PC-9 (cell line): ENCODE measurements at regions not wholly inside any gene's neighbourhood (a gene's known extent, or its start where the extent isn't known, plus 50 kb on each side); places are given as distances from the start of the nearest gene placed in this dataset.

Experiments used
- CTCF ChIP-seq: fragments of 200-600 bp; sonication (generic); conservative IDR thresholded peaks from 2 replicates; pipeline ENCODE4 v1.6.1; 2017; ENCODE audit warnings: mixed run types, antibody characterized with exemption, mild to moderate bottlenecking, moderate library complexity
- EZH2 ChIP-seq: fragments of 200-600 bp; sonication (generic); IDR thresholded peaks from 2 replicates; pipeline ENCODE4 v1.8.0; 2017; ENCODE audit warnings: antibody characterized with exemption, low read depth

DNA sequence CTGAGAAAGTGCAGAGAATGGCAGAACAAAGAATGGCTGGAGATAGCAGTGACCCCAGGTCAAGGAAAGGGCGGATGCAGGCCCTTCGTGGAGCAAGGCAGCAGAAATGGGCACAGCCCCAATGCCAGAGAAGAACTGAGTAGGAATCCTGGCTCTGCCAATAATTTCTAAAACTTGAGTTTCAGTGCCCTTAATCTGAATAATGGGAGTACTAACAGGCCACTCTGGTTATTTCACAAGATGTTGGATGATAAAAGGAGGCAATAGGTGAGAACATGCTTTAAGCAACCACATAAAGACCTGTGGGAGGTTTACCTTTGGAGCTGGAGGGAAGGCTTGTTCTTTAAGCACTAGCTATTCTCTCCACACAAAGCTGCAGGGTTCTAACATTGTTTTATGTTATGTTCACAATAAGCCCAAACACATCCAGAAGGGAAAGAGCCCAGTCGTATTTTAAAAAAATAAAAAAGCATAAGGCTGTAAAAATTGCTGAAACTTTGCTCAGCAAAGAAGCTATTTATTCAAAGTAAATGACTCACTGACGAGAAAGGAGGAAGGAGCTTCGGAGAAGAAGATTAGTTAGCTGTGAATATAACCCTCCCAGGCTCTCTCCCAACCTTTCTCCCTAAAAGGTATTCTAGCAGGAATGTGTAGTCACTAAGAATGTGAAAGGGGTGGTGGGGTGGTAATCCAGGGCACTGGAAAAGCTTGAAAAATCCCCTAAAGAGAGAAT, 470.2 kb downstream of the TXNL1 start:
- no peak for TF ChIP-seq CTCF
- no peak for TF ChIP-seq EZH2
